ENCODE measurements at regions not wholly inside any gene's neighbourhood (a gene's known extent, or its start where the extent isn't known, plus 50 kb on each side); places are given as distances from the start of the nearest gene placed in this dataset.
"Not testable (repeated sequence)": the region's sequence is repeated elsewhere in the genome, so short reads cannot be mapped to it uniquely, and the experiment has no call there.

GRCh38 chr9:82433290-82433931 lies 444.8 kb downstream of the SPATA31D1 start:
- not testable (repeated sequence) for TF ChIP-seq CTCF (IDR thresholded peaks at IDR 0.05); EZH2 (IDR thresholded peaks at IDR 0.05; ENCODE audit: borderline replicate concordance, insufficient read depth, low read depth, low read length, poor library complexity, severe bottlenecking)
